Keratinocyte (primary cell): ENCODE measurements at regions not wholly inside any gene's neighbourhood (a gene's known extent, or its start where the extent isn't known, plus 50 kb on each side); places are given as distances from the start of the nearest gene placed in this dataset.
"Not testable (repeated sequence)": the region's sequence is repeated elsewhere in the genome, so short reads cannot be mapped to it uniquely, and the experiment has no call there.

Source experiments
- DNase-seq: peaks from one replicate; pipeline ENCODE4 v3.0.0-alpha.2; 2011; ENCODE audit warnings: low read depth, missing footprints, low spot score
- FAIRE-seq: peaks from 2 replicates; lab custom pipeline; 2011; peaks lifted over from hg19 to GRCh38; lab: Jason Lieb, UNC
- H2AFZ ChIP-seq: 2 replicates; pipeline ENCODE4 v1.6.0; 2012; ENCODE audit warnings: low read length, control low read depth, inconsistent platforms; ENCODE audit not compliant: control insufficient read depth
- H3K27ac ChIP-seq: 2 replicates; pipeline ENCODE4 v1.5.1; 2011; ENCODE audit warnings: low read length; ENCODE audit not compliant: control insufficient read depth, insufficient read depth
- H3K27me3 ChIP-seq: 3 replicates; pipeline ENCODE4 v1.6.0; 2011; ENCODE audit warnings: low read length; ENCODE audit not compliant: control insufficient read depth, insufficient read depth; ENCODE audit errors: extremely low read depth
- H3K36me3 ChIP-seq, 2 experiments: 2 replicates in 1 of 2; 3 replicates in 1 of 2; pipeline ENCODE4 v1.5.1; 2011; ENCODE audit warnings: low read length in 2 of 2, mild to moderate bottlenecking in 1 of 2; ENCODE audit not compliant: control insufficient read depth in 2 of 2, insufficient read depth in 2 of 2; ENCODE audit errors: extremely low read depth in 1 of 2
- H3K4me1 ChIP-seq: 3 replicates; pipeline ENCODE4 v1.5.1; 2011; ENCODE audit warnings: low read length; ENCODE audit not compliant: control insufficient read depth, insufficient read depth; ENCODE audit errors: extremely low read depth
- H3K4me2 ChIP-seq: 3 replicates; pipeline ENCODE4 v1.6.0; 2011; ENCODE audit warnings: low read depth, low read length; ENCODE audit not compliant: control insufficient read depth, insufficient read depth; ENCODE audit errors: extremely low read depth
- H3K4me3 ChIP-seq, 3 experiments: fragments of 200-600 bp in 1 of 3; sonication (generic) in 1 of 3; 2 replicates in 2 of 3; 3 replicates in 1 of 3; pipeline ENCODE4 v1.5.1; 2011 to 2016; ENCODE audit warnings: low read length in 3 of 3, mild to moderate bottlenecking in 3 of 3, control low read depth in 2 of 3, inconsistent platforms in 1 of 3, low read depth in 1 of 3, mixed read lengths in 1 of 3, mixed run types in 1 of 3, moderate library complexity in 1 of 3; ENCODE audit not compliant: control insufficient read depth in 2 of 3, insufficient read depth in 2 of 3; ENCODE audit errors: extremely low read depth in 1 of 3
- H3K79me2 ChIP-seq: 2 replicates; pipeline ENCODE4 v1.6.0; 2012; ENCODE audit warnings: low read length; ENCODE audit not compliant: control insufficient read depth, insufficient read depth
- H3K9ac ChIP-seq: 3 replicates; pipeline ENCODE4 v1.6.0; 2011; ENCODE audit warnings: low read length; ENCODE audit not compliant: control insufficient read depth, insufficient read depth; ENCODE audit errors: extremely low read depth
- H3K9me1 ChIP-seq: 3 replicates; pipeline ENCODE4 v1.6.0; 2011; ENCODE audit warnings: low read length; ENCODE audit not compliant: control insufficient read depth, insufficient read depth; ENCODE audit errors: extremely low read depth
- H3K9me3 ChIP-seq: 2 replicates; pipeline ENCODE4 v1.5.1; 2012; ENCODE audit warnings: low read depth, low read length; ENCODE audit not compliant: control insufficient read depth
- H4K20me1 ChIP-seq: 3 replicates; pipeline ENCODE4 v1.6.0; 2011; ENCODE audit warnings: low read length; ENCODE audit not compliant: control insufficient read depth, insufficient read depth; ENCODE audit errors: extremely low read depth
- CTCF ChIP-seq, 3 experiments: IDR thresholded peaks in 1 of 3; conservative IDR thresholded peaks in 1 of 3; optimal IDR thresholded peaks in 1 of 3; 2 replicates in 2 of 3; 3 replicates in 1 of 3; pipeline versions ENCODE3 to v1.5.1; 2011; ENCODE audit warnings: low read length in 3 of 3, mild to moderate bottlenecking in 3 of 3, moderate library complexity in 2 of 3, control low read depth in 1 of 3, inconsistent platforms in 1 of 3; ENCODE audit not compliant: insufficient read depth in 2 of 3; ENCODE audit errors: extremely low read depth in 1 of 3
- EZH2 ChIP-seq: IDR thresholded peaks from one replicate; pipeline ENCODE4 v1.6.1; 2012; ENCODE audit warnings: inconsistent platforms, mild to moderate bottlenecking, low read length, moderate library complexity
- dilution Hi-C: fragments of 300-500 bp; cut with MboI; formaldehyde crosslinking; loops from one replicate; pipeline ENCODE4 v1.7.0; 2020; ENCODE audit warnings: low sequenced_read_pairs; ENCODE audit not compliant: extremely low pct_ligation_motif_present

- H3K36me3 ChIP-seq, H3K9me1 ChIP-seq, H3K9ac ChIP-seq, H3K4me1 ChIP-seq, dilution Hi-C loops, H3K9me3 ChIP-seq, H3K79me2 ChIP-seq, H3K4me3 ChIP-seq, H3K27me3 ChIP-seq, H3K27ac ChIP-seq, DNase-seq, H4K20me1 ChIP-seq: not testable (repeated sequence)
- Histone ChIP-seq H3K4me2 (peak overlapping the region; percentile 1), H2AFZ (peak overlapping the region; percentile 33)
- peak; percentile 70 for FAIRE-seq
Measured at GRCh38 chr4:141333456-141334230, 112.9 kb downstream of the ZNF330 start.

- Histone ChIP-seq H3K36me3 (no peaks in the 10 kb centered on the region), H3K27me3 (no peaks in the 10 kb centered on the region), H3K4me2 (no peak overlapping the region), H3K9me3 (no peaks in the 10 kb centered on the region), H3K4me1 (no peaks in the 10 kb centered on the region), H3K4me3 (no peak overlapping the region), H3K9ac (no peak overlapping the region), H2AFZ (no peak overlapping the region), H3K9me1 (no peaks in the 10 kb centered on the region), H3K27ac (no peak overlapping the region), H4K20me1 (no peaks in the 10 kb centered on the region), H3K79me2 (no peaks in the 10 kb centered on the region)
- FAIRE-seq (no peak), DNase-seq (no peak)
- dilution Hi-C loops: no loop called here
- TF ChIP-seq CTCF (optimal IDR thresholded peaks at IDR 0.05 in 1 of 3, IDR thresholded peaks at IDR 0.05 in 1 of 3, conservative IDR thresholded peaks at IDR 0.05 in 1 of 3; ENCODE audit: extremely low read depth in 1 of 3, insufficient read depth in 2 of 3, low read length in 3 of 3) (no peak), EZH2 (no peak)
Measured at GRCh38 chr4:141335166-141335565, 114.5 kb downstream of the ZNF330 start.

- FAIRE-seq (no peak), DNase-seq (no peak)
- no peaks in the 10 kb centered on the region for H3K9me3 ChIP-seq
- no peaks in the 10 kb centered on the region for H3K79me2 ChIP-seq
- no peak overlapping the region for H3K4me2 ChIP-seq
- H3K36me3 ChIP-seq: no peaks in the 10 kb centered on the region
- H3K27ac ChIP-seq: no peak overlapping the region
- no peaks in the 10 kb centered on the region for H4K20me1 ChIP-seq
- no peaks in the 10 kb centered on the region for H3K27me3 ChIP-seq
- no peak overlapping the region for H2AFZ ChIP-seq
- dilution Hi-C loops: no loop called here
- no peak overlapping the region for H3K4me3 ChIP-seq
- TF ChIP-seq EZH2 (no peak), CTCF (optimal IDR thresholded peaks at IDR 0.05 in 1 of 3, IDR thresholded peaks at IDR 0.05 in 1 of 3, conservative IDR thresholded peaks at IDR 0.05 in 1 of 3; ENCODE audit: extremely low read depth in 1 of 3, insufficient read depth in 2 of 3, low read length in 3 of 3) (no peak)
- no peak overlapping the region for H3K9ac ChIP-seq
- H3K4me1 ChIP-seq: no peaks in the 10 kb centered on the region
- no peaks in the 10 kb centered on the region for H3K9me1 ChIP-seq
Measured at GRCh38 chr4:141338238-141338637, 117.5 kb downstream of the ZNF330 start.
